K562 (cell line): ENCODE measurements at regions not wholly inside any gene's neighbourhood (a gene's known extent, or its start where the extent isn't known, plus 50 kb on each side); places are given as distances from the start of the nearest gene placed in this dataset.
A peak's percentile ranks its signal among the peaks of the same experiment; 100 is the strongest.

Experiments
- C11orf30 ChIP-seq: fragments of 450-650 bp; IDR thresholded peaks from 2 replicates; pipeline ENCODE4 v1.6.1; 2016; ENCODE audit warnings: low read depth, mild to moderate bottlenecking
- CREM ChIP-seq: IDR thresholded peaks from 2 replicates; pipeline ENCODE4 v1.6.1; 2014; ENCODE audit warnings: antibody characterized with exemption, low read depth
- GMEB1 ChIP-seq: fragments of 250-450 bp; sonication (Bioruptor Pico); IDR thresholded peaks from 2 replicates; pipeline ENCODE4 v1.4.0; 2020; ENCODE audit warnings: mild to moderate bottlenecking
- MLX ChIP-seq, 2 experiments: fragments of 450-650 bp in 1 of 2; sonication (generic) in 1 of 2; formaldehyde crosslinking; conservative IDR thresholded peaks; 2 replicates each; pipeline versions ENCODE4 v1.4.0 to v1.8.1; 2020 to 2022; ENCODE audit warnings: mild to moderate bottlenecking in 1 of 2, missing genetic modification reagents in 1 of 2
- NELFE ChIP-seq: IDR thresholded peaks from 2 replicates; pipeline ENCODE4 v1.6.1; 2011; ENCODE audit warnings: mild to moderate bottlenecking; ENCODE audit not compliant: insufficient read depth, insufficient read length
- POLR2B ChIP-seq: fragments of 450-650 bp; IDR thresholded peaks from 2 replicates; pipeline ENCODE4 v1.6.1; 2018; ENCODE audit warnings: low read depth; ENCODE audit not compliant: partially characterized antibody
- RNF2 ChIP-seq: sonication (generic); IDR thresholded peaks from 2 replicates; pipeline ENCODE4 v1.6.1; 2016
- ZNF316 ChIP-seq: fragments of 450-650 bp; IDR thresholded peaks from 2 replicates; pipeline ENCODE4 v1.6.1; 2016
- ZNF449 ChIP-seq: fragments of 250-450 bp; sonication (Bioruptor Pico); IDR thresholded peaks from 2 replicates; pipeline ENCODE4 v1.8.0; 2022; ENCODE audit warnings: moderate library complexity, mild to moderate bottlenecking, inconsistent platforms
- ZNF586 ChIP-seq: fragments of 450-650 bp; formaldehyde crosslinking; conservative IDR thresholded peaks from 2 replicates; pipeline ENCODE4 v1.4.0; 2020; ENCODE audit warnings: mild to moderate bottlenecking, moderate library complexity

- TF ChIP-seq NELFE (no peak), ZNF449 (CRISPR knock-in tag) (no peak), ZNF586 (no peak), ZNF316 (peak; percentile 81), MLX (CRISPR knock-in tag; conservative IDR thresholded peaks at IDR 0.05) (no peak), C11orf30 (peak; percentile 75; the same call in 1 of the 2 replicates), POLR2B (no peak), RNF2 (no peak), CREM (no peak), GMEB1 (CRISPR knock-in tag) (no peak)
- TF ChIP-seq, all 486 proteins: peak for 4
Measured at GRCh38 chrX:69083801-69084200, 81.5 kb downstream of the PJA1 start (continued).
